Activated CD8-positive, alpha-beta memory T cell treated with anti-CD3 and anti-CD28 coated beads for 48 hours (primary cell): ENCODE measurements at regions not wholly inside any gene's neighbourhood (a gene's known extent, or its start where the extent isn't known, plus 50 kb on each side); places are given as distances from the start of the nearest gene placed in this dataset.
A peak's percentile ranks its signal among the peaks of the same experiment; 100 is the strongest.
"Not testable (repeated sequence)": the region's sequence is repeated elsewhere in the genome, so short reads cannot be mapped to it uniquely, and the experiment has no call there.

Experiments used
- DNase-seq, 3 experiments: peaks; one replicate each; pipeline ENCODE4 v3.0.0-alpha.2; 2020; ENCODE audit warnings: low read depth in 2 of 3, low spot score in 2 of 3

DNA sequence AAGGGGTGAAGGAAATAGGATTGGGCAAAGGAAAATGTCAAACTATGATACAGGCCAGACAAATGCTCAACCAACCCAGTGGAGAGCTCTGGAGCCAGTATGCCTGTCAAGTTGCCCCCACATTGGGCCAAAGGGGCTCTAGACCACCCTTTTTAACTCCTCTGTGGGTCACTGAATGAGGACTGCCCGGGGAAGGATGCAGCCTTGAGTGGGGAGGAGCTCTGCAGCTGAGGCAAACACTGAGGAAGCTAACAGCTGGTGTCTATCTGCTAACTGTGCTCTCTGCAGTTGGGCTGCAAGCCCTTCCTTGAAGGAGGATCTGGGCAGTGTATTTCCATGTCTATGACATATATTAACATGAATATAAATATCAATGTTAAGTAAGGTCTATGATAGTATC is 98.4 kb upstream of the PRSS16 start:
- DNase-seq: no peak

DNA sequence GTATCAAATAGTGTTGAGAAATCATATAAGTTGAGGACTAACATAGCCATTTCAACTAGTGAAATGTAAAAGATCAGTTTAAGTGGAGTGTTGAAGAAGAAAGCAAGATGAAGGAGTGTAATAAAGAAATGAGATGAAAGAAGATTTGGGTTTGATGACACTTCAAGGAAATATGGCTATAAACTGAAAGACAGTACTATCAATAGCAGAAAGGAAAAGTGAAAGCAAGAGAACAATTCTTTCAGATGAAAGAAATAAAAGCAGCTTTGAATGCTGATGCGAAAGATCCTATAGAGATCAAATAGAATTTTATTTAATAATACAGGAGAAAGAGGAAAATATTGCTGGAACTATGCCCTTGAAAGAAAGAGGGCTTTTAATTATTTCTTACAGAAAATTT is 92.8 kb upstream of the PRSS16 start:
- no peak for DNase-seq

DNA sequence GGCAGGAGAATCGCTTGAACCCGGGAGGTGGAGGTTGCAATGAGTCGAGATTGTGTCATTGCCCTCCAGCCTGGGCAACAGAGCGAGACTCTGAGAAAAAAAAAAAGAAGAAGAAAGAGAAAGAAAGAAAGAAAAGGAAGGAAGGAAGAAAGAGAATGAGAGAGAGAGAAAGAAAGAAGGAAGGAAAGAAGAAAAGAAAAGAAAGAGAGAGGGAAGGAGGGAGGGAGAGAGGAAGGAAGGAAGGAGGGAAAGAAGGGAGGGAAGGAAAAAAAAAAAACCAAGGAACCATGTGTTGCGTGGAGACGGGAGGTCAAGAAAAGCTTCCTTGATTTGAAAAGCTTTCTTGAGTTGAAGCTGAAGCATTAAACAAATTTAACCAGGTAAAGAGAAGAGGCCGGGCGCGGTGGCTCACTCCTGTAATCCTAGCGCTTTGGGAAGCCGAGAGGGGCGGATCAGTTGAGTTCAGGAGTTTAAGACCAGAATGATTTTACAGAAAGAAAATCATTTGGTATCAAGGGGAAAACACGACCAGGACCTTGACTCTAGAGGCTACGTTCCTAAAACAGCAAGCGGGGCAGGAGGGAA is 90.5 kb upstream of the PRSS16 start:
- no peak for DNase-seq

DNA sequence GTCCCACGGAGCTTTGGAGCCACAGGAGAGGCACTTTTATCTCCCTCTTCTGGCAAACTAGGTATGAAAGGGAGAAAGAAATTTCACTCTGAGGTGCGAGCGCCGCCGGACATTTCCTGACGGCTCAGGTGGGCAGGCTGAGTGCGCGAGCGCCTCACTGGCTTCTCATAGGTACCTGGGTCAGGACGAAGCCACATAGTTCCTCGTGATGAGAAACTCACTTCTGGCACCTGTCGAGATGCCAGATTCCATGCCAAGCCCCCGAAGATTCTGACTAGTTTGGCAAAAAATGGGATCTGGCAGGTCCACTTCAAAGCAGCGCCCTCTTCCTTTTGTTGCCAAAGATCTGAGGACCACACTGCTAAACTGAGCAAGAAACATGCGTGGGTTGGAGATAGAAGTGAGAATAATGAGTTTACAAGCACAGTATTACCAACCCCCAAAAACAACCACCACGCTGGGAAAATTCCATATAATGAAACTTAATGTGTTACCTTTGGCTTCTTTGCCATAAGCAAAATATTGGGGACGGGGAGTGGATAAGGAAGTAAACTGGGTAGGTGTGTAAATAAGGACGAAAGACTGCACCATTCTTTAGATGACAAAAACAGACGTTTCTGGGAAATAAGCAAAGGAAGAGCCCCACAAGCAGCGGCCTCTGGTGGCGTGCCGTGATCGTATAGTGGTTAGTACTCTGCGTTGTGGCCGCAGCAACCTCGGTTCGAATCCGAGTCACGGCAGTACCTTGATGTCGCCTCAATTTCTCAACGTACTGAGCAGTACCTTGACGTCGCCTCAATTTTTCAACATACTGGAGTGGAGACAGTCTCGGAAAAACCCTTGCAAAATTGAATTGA is 89.8 kb upstream of the PRSS16 start:
- DNase-seq: peak in 1 of 3 experiments; percentile 68

DNA sequence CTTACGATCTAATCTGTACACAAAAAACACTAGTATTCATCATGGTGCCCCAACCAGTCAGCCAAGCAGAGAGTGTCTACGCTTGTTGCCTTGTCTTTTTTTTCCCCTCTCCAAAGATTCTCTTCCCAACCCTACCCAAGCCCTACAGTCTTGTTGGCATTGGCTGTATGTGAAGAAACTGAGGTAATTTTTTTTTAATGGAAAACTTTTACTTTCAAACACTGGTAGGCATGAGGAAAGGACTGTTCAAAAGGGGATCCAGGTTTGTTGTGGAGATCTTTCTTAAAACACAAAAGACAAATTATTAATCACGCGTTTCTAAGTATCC is 89.2 kb upstream of the PRSS16 start:
- no peak for DNase-seq

DNA sequence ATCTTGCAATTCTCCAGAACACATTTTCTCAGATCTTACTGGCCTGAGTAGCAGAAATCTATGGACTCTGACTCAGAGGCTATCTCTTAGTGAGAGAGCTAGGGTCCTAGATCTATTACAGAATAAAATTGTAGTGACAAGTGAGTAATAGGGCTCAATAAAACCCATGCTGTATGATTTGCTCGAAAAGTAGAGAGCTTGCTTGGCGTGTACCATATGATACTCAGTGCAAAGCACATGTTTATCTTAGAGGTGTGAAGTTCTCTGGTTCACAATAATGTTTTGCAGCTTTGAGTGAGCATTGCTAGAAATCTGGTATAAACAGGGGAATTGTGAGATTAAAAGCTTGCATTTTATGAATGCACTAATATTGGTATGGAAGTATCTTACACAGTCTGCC is 87.8 kb upstream of the PRSS16 start:
- DNase-seq: no peak

DNA sequence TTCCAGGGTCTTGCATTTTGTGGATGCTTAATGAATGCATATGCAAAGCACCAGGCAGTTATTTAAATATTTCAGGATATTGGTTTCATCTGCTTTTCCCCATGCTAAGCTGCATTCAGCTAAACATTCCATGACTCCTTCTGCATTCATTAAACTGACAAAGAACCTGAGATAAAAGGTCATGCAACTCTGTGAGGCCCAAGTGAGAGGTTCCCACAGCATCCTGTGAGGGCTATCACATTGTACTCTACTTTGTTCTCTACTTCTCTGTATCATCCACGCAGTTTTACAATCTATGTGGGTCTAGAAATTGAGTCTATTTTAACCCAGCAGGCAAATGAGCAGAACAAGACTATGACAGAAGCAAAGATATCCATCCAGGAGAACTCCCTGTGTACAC is 86.4 kb upstream of the PRSS16 start:
- DNase-seq: no peak

DNA sequence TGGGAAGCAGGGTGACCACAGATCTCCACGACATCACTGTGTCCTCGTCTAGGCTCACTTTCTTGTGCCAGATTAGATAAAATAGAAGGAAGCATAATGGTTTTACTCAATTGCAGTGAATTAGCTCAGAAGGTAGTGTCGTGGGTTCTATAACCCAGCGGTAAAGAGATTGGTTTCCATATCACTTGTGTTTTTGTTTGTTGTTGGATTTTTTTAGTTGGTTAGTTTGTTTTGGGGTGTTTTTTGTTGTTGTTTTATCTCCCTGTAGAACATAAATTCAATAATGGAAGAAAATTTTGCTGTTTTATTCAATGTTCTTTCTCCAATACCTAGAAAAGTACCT is 85.9 kb upstream of the PRSS16 start:
- no peak for DNase-seq

DNA sequence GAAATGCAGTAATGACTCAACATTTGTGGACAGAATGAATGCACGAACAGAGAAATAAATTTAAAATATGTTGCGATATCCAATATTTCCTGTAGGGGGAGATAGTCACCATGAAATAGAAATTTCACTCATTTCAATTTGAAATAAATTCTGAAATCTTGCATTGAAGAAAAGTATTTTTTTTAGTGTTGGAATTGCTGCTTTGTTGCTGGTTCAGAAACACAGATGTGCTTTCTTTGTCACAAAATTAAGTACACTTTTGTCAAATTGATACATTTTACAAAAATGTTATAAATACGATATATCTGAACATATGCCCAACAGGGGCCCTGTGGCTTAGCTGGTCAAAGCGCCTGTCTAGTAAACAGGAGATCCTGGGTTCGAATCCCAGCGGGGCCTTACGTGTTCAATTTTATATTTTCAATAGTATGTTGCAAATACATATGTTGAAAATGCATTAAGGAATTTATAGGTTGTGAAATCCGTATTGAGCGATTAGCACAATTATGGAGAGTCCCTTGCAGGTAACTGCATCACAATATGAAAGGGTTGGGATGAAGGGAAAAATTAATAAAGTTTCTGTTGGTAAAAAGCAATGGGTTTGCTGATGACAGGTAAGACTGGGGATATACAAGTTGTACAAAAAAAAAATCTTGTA is 85.4 kb upstream of the PRSS16 start:
- no peak for DNase-seq

DNA sequence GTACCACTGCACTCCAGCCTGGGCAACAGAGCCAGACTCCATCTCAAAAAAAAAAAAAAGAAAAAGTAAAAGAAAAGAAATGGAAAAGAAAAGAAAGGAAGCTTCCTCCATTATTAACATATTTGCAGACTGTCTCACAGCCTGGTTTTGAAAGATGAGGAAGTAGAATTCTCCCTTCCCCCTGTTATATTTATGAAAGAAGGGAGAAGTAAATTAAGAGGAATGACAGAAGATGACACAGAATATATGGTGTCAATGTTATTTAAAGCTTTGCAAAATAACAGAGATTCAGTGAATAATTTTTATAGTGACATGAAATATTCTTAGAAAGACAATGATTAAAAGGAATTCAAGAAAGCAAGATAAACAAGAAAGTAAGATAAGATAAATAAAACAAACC is 83.7 kb upstream of the PRSS16 start:
- no peak for DNase-seq

DNA sequence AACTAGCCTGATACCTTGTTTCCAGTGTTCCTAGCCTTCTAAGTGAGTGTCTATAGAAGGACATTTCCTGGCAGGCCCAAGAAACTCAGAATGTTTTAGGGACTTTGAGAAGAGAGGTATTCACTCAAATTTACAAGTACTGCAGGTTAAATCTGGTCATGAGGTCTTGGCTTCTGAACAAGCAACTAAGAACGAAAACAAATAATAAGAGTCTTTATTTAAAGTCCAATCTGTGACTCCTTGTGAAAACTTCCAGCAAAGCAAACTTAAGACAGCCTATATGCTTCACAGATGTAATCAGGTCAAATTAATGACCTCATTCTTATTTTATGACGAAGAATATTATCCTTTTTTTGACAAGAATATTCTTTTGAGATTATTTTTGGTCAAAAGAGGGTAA is 79.4 kb upstream of the PRSS16 start:
- DNase-seq: no peak

DNA sequence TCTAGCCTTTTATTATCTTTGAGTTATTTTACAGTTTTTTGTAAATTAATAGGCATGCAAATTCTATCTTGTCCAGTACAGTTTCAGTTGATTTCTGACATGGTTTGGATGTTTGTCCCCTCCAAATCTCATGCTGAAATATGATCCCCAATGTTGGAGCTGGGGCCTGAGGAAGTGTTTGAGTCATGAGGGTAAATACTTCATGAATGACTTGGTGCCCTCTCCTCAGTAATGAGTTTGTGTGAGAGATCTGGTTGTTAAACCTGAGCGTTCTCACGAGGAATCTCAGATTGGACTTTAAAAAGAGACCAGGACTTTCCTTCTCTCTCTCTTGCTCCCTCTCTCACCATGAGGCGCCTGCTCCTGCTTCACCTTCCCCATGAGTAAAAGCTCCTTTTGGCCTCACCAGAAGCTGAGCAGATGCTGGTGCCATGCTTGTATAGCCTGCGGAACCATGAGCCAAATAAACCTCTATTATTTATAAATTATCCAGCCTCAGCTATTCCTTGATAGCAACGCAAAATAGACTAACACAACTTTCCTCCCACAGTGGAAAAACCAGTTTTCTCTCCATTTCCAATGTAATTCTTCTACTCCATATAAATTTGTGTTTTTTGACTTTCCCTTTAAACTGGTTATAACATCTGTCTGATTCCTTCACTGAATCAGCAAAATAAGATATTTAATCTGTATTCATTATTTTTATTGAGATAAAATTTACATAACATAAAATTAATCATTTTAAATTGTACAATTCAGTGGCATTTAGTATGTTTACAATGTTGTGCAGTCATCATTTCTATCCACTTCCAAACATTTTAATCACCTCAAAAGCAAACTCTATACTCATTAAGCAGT is 78.7 kb upstream of the PRSS16 start:
- no peak for DNase-seq

DNA sequence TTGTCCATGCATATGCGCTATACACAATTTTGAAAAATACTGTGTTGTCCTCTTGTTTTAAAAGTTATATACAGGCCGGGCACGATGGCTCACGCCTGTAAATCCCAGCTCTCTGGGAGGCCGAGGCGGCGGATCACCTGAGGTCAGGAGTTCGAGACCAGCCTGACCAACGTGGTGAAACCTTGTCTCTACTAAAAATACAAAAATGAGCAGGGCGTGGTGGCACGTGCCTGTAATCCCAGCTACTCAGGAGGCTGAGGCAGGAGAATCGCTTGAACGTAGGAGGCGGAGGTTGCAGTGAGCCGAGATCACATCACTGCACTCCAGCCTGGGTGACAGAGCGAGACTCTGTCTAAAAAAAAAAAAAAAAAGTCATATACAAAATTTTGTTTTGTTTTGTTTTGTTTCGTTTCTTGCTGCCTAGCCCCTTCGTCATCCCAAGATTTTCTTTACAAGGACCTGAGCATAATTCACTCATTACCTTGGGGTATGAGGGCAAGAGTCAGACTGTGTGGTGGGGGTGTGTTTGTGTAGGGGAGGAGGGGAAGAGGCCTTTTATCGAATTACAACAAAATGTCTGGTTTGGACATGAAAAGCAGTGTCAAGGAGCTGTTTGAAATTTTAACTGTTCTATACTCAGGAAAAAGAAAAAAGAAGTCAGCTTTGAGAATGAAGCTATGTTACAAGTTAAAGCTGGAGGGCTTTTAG is 74.8 kb upstream of the PRSS16 start:
- not testable (repeated sequence) for DNase-seq

DNA sequence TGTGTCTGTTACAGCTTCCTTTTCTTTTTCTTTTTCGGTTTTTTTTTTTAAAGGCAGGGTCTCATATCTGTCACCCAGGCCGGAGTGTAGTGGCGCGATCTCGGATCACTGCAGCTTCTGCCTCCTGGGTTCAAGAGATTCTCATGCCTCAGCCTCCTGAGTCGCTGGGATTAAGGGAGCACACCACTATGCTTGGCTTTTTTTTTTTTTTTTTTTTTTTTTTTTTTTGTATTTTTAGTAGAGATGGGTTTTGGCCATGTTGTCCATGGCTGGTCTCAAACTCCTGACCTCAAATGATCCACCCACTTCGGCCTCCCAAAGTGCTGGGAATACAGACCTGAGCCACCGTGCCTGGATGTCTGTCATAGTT is 74.3 kb upstream of the PRSS16 start:
- not testable (repeated sequence) for DNase-seq

DNA sequence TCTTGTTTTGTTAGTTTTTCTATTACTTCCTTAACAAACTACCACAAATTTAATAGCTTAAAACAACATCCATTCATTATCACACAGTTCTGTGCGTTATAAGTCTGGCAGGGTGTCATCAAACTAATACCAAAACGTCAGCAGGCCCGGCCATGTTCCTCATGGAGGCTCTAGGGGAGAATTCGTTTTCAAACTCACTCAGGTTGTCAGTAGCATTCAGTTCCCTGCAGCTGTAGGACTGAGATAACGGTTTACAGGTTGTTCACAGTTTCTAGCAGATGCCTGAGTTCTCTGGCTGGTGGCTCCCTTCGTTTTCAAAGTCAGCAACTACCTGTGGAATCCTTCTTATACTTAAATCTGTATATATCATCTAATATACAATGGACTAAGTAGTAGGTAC is 72.5 kb upstream of the PRSS16 start:
- DNase-seq: no peak

DNA sequence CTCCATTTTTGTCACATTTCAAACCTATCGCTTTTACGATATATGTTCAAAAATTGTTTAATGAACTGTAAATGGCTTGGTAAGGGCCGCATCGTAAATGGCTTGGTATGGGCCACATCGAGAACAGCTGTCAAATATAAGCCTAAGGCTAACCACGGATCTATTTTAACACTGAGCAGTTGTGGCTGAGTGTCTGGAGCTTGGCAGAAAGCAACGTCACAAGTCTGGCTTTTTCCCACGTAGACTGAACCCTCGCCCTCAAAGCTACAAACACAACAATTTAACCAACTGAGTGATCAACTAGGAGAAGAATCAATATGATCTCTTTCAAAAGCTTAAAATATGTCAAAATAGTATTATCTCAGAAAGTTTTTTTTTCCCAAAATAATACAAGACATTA is 71.4 kb upstream of the PRSS16 start:
- no peak for DNase-seq

DNA sequence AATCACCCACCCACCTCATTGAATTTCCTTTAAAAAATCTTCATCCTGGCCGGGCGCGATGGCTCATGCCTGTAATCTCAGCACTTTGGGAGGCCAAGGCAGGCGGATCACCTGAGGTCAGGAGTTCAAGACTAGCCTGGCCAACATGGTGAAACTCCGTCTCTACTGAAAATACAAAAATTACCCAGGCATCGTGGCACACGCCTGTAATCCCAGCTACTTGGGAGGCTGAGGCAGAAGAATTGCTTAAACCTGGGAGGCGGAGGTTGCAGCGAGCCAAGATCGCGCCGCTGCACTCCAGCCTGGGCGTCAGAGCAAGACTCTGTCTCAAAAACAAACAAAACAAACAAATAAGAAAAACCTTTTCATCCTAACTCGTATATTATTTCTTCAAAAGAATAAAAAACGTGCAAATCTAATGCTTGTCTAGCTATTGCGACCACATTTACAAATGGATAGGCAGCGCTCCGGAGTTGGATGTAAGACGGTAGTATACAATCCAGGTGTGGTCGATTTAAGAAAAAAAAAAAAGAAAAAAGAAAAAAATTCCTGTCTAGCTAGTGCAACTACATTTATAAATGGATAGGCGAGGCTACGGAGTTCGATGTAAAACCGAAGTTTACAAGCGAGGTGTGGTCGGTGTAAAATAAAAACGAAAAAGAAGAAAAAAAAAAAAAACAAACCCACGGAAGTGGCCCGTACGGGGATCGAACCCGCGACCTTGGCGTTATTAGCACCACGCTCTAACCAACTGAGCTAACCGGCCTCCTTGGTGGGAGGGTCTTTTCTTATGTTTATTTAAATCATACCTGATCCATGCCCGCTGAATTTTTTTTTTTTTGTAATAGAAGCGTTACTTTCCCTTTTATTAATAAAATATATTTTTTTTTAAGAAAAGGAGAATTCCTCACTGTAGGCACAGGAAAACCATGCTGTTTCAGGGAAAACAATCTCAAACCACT is 70.7 kb upstream of the PRSS16 start:
- DNase-seq: peak in 1 of 3 experiments; percentile 50

DNA sequence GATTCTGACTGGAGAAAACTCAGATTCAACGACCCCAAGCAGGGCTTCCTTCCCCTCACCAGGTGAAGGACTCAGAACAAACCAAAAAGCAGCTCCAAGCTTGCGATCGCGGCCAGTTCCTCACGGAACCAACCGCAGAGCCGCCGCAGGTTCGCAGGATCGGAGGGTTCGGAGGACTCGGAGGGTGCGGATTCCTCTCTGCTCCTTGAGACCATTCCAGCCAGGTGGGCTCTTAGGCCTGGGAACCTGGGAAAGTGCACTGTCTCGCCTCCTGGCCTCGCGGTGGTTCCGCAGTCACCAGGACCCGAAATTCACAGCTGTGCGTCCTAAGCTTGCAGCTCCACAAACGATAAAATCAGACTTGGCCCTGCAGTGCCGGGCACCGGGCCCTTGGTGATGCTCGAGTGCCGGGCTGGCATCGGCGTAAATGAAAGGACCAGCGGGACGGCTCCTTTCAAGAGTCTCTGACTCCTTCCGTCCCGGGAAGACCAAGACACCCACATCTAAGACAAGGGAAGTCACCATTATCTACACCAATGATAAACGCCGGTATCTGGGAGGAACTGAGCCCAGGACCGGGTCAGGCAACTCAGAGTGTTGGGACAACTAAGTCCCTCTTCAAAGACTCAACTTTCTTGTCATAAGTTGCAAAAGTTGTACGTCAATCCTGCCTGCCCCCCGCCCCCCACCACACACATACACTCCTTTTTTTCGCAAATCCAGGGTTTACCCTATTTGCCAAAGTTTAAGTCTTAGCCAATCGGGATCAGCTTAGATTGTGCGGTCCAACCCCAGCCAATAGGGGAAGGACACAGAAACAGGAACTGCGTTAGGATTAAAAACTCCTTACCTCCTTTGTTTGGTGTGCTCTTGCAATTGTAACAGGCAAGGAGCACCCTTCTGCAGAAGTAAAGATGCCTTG is 69.8 kb upstream of the PRSS16 start:
- DNase-seq: peak in 2 of 3 experiments; percentile 52 to 58

DNA sequence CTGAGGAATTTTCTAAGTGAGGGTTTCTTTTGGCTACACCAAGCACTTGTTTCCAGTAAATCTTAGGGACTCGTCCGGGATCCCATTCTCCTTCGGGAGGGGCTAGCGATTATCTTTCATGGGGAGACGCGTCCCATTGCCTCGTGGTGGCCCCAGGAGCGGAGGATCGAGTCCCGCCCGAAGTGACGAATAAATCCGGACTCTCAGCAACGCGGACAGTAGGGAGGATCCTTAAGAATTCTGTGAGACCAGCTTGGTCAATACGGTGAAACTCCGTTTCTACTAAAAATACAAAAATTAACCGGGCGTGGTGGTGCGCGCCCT is 69.1 kb upstream of the PRSS16 start:
- DNase-seq: no peak
